ENCODE measurements at regions not wholly inside any gene's neighbourhood (a gene's known extent, or its start where the extent isn't known, plus 50 kb on each side); places are given as distances from the start of the nearest gene placed in this dataset.

DNA sequence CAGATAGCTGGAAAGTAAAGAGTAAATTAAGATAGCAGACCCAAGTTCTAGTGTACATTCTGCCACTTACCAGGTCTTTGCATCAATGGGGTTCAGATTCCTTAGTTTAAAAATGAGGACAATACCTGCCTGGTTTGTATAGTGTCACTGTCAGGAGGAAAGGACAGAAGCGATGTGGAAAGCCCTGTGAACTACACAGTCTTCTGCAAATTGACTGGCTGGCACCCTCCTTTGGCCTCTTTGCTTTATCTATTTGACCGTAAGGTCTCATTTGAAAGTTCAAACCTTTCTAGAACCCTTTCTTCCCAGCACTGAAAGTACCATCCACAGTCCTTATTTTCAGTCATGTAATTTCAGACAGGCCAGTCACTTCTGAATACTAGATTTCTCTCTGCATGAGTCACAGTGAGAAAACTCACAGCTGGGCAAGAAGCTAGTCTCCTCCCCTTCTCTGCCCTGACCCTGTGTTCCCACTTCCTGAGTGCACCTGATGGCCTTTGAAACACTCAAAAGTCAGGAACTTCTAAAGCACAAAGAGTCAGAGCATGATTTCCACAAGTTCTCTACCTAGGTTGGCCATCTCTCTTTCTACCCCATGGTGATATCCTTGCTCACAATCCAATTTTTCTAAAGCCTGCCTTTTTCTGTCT is 91.3 kb upstream of the RASEF start:
- TF ChIP-seq POLR2A (IDR thresholded peaks at IDR 0.05) (no peak), EP300 (IDR thresholded peaks at IDR 0.05) (no peak)
- TF ChIP-seq, protein P1, sequence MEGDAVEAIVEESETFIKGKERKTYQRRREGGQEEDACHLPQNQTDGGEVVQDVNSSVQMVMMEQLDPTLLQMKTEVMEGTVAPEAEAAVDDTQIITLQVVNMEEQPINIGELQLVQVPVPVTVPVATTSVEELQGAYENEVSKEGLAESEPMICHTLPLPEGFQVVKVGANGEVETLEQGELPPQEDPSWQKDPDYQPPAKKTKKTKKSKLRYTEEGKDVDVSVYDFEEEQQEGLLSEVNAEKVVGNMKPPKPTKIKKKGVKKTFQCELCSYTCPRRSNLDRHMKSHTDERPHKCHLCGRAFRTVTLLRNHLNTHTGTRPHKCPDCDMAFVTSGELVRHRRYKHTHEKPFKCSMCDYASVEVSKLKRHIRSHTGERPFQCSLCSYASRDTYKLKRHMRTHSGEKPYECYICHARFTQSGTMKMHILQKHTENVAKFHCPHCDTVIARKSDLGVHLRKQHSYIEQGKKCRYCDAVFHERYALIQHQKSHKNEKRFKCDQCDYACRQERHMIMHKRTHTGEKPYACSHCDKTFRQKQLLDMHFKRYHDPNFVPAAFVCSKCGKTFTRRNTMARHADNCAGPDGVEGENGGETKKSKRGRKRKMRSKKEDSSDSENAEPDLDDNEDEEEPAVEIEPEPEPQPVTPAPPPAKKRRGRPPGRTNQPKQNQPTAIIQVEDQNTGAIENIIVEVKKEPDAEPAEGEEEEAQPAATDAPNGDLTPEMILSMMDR (IDR thresholded peaks at IDR 0.05), result no peak
- H3K9me3 ChIP-seq, result no peaks in the 10 kb centered on the region
- no peak for DNase-seq
- intact Hi-C loops (cut with DNase I), result no loop called here
- H3K27ac ChIP-seq, result no peak overlapping the region
- 85 to 95% (median 93%) methylated on average over 2 of the region's 2 CpGs for WGBS, 3 donors
- no peaks in the 10 kb centered on the region for H3K27me3 ChIP-seq
- H3K36me3 ChIP-seq, result no peaks in the 10 kb centered on the region
- H3K4me1 ChIP-seq (ENCODE audit: insufficient read depth), result no peaks in the 10 kb centered on the region
- no peak overlapping the region for H3K4me3 ChIP-seq

DNA sequence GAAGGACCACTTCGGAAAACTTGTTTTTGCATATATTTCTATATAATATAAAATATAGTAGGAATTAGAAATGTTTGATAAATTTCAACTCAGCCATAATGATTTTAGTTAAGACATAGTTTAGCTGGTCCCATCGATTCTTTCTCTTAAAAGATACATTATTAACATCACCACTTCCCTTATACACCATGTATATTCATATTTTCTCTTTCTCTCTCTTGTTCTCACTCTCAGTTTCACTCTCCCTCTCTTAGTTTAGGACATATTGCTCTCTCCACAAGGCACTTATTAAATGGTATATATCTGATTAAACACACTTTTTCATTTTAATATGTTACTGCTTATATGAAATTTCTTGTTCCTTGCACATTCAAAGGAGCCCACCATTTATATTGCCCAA is 90.1 kb upstream of the RASEF start:
- no peaks in the 10 kb centered on the region for H3K4me1 ChIP-seq (ENCODE audit: insufficient read depth)
- H3K9me3 ChIP-seq, result no peaks in the 10 kb centered on the region
- no peaks in the 10 kb centered on the region for H3K36me3 ChIP-seq
- no peak overlapping the region for H3K4me3 ChIP-seq
- intact Hi-C loops (cut with DNase I), result no loop called here
- TF ChIP-seq POLR2A (IDR thresholded peaks at IDR 0.05) (no peak), EP300 (IDR thresholded peaks at IDR 0.05) (no peak)
- TF ChIP-seq, protein P1 (IDR thresholded peaks at IDR 0.05), result no peak
- WGBS, 3 donors, result 91 to 96% (median 94%) methylated on average over 2 of the region's 2 CpGs
- H3K27ac ChIP-seq, result no peak overlapping the region
- no peak for DNase-seq
- H3K27me3 ChIP-seq, result no peaks in the 10 kb centered on the region

DNA sequence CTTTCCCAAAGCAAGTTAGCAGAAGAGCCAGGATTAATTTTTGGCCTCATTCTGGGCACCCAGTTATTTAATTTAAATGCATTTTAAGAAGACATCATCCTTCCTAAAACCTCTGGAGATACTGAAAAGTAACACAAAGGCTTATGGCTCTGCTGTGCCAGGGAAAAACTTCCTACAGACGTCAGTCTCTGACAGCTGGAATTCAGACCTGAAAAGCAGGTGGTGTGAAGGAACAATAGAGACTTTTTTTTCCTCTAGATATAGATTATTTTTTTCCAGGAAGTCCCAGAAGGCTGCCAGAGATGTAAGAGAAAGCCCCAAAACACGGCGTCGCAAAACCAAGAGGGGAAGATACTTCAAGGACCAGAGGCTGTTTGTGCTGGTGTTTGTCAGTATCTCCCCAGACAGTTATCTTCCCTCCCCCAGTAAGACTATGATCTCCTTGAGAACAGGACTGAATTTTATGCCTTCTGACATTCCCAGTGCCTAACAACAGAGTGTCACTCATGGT is 88.7 kb upstream of the RASEF start:
- TF ChIP-seq, protein P1 (IDR thresholded peaks at IDR 0.05), result no peak
- TF ChIP-seq POLR2A (IDR thresholded peaks at IDR 0.05) (no peak), EP300 (IDR thresholded peaks at IDR 0.05) (no peak)
- Histone ChIP-seq H3K27ac (no peak overlapping the region), H3K27me3 (no peaks in the 10 kb centered on the region), H3K9me3 (peaks cover 0 to 4% of the 10 kb centered on the region in 2 donors), H3K4me3 (no peak overlapping the region), H3K36me3 (no peaks in the 10 kb centered on the region), H3K4me1 (ENCODE audit: insufficient read depth) (no peaks in the 10 kb centered on the region)
- intact Hi-C loops (cut with DNase I), result no loop called here
- 70 to 77% (median 73%) methylated on average over 4 of the region's 4 CpGs for WGBS, 3 donors
- DNase-seq, result no peak

DNA sequence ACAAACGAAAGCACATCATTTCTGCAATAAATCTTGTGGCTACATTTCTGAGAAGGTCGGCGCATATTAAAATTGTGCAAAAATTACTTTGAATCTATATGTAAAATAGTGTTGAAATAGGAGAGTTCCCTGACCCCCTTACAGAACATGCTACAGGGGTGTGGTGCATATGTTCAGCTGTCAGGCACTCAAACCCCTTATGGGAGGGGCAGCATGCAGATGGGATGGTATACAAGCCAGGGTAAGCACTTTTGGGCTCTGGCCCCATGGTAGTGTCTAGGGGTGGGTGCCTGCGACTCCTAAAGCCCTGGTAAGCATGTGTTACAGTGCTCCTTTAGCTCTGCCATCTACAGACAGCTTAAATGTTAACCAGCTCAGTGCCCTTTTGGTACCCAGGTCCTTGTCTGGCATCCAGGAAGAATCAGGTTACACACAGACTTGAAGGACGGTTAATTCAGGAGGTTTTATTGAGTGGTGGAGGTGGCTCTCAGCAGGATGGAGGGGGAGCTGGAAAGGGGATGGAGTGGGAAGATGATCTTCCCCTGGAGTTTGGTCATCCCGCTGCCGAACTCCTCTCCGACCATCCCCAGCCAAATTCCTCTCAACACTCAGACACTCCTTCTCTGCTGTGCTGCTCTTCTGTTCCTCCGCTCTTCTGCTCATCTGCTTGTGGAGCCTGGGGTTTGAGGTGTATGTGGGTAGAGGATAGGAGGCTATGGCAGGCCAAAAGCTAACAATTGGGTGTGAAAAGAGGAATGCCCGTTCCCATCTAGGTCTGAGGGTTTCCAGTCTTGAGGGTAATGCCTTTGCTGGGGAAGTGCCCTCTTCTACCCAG is 84.6 kb upstream of the RASEF start:
- DNase-seq, result no peak
- Histone ChIP-seq H3K36me3 (no peaks in the 10 kb centered on the region), H3K4me3 (no peak overlapping the region), H3K27ac (no peak overlapping the region), H3K27me3 (no peaks in the 10 kb centered on the region), H3K9me3 (peaks cover 0 to 4% of the 10 kb centered on the region in 2 donors), H3K4me1 (ENCODE audit: insufficient read depth) (no peaks in the 10 kb centered on the region)
- intact Hi-C loops (cut with DNase I), result no loop called here
- TF ChIP-seq, protein P1 (IDR thresholded peaks at IDR 0.05), result no peak
- TF ChIP-seq POLR2A (IDR thresholded peaks at IDR 0.05) (no peak), EP300 (IDR thresholded peaks at IDR 0.05) (no peak)
- WGBS, 3 donors, result 91 to 92% (median 91%) methylated on average over 10 of the region's 10 CpGs

All from ovary (tissue), 7 donors.